ENCODE measurements at regions not wholly inside any gene's neighbourhood (a gene's known extent, or its start where the extent isn't known, plus 50 kb on each side); places are given as distances from the start of the nearest gene placed in this dataset.

GRCh38 chr17:14019186-14019956, 49.9 kb upstream of the COX10 start:
- Histone ChIP-seq H3K9ac (ENCODE audit: low read depth in 1 of 2, low read length in 2 of 2) (no peak overlapping the region), H3K27ac (ENCODE audit: low read depth in 1 of 2, low read length in 2 of 2) (peak overlapping the region; percentile 6 to 50), H3K9me3 (ENCODE audit: control insufficient read depth in 4 of 4, low read length in 3 of 4) (no peaks in the 10 kb centered on the region), H3K36me3 (ENCODE audit: control insufficient read depth in 4 of 4, insufficient read depth in 3 of 4, low read depth in 1 of 4, low read length in 3 of 4) (no peaks in the 10 kb centered on the region), H3K4me1 (ENCODE audit: control insufficient read depth in 4 of 4, insufficient read depth in 4 of 4, low read length in 3 of 4) (peaks cover 2 to 30% (median 23%) of the 10 kb centered on the region in 4 donors), H3K4me3 (ENCODE audit: low read depth in 1 of 3, low read length in 3 of 3) (no peak overlapping the region), H3K27me3 (ENCODE audit: control insufficient read depth in 4 of 4, insufficient read depth in 4 of 4, low read length in 3 of 4) (no peaks in the 10 kb centered on the region)
- 72% methylated on average over 9 of the region's 9 CpGs for WGBS
- no peak for DNase-seq (ENCODE audit: low spot score)
- peak in 1 of 2 donors; percentile 29 for TF ChIP-seq RAD21 (IDR thresholded peaks at IDR 0.05)
- TF ChIP-seq RXRA (IDR thresholded peaks at IDR 0.05) = peak in 1 of 2 donors; percentile 56
- TF ChIP-seq HNF4A (conservative IDR thresholded peaks at IDR 0.05) = peak in 1 of 2 donors; percentile 36
- no peak for TF ChIP-seq TAF1 (conservative IDR thresholded peaks at IDR 0.05)
- no peak for TF ChIP-seq HNF4G (IDR thresholded peaks at IDR 0.05)
- TF ChIP-seq GABPA (IDR thresholded peaks at IDR 0.05 in 1 of 2, conservative IDR thresholded peaks at IDR 0.05 in 1 of 2) = no peak
